Mucosa of rectum (tissue), 2 donors: ENCODE measurements at regions not wholly inside any gene's neighbourhood (a gene's known extent, or its start where the extent isn't known, plus 50 kb on each side); places are given as distances from the start of the nearest gene placed in this dataset.

Source experiments
- H3K27ac ChIP-seq, 2 donors: one replicate each; pipeline ENCODE4 v1.7.0; 2013; ENCODE audit warnings: inconsistent platforms in 2 of 2, low read depth in 2 of 2, low read length in 2 of 2
- H3K27me3 ChIP-seq, 2 donors: one replicate each; pipeline ENCODE4 v1.7.0; 2013; ENCODE audit warnings: low read length in 2 of 2; ENCODE audit not compliant: control insufficient read depth in 2 of 2, insufficient read depth in 2 of 2
- H3K36me3 ChIP-seq, 2 donors: one replicate each; pipeline ENCODE4 v1.7.0; 2013; ENCODE audit warnings: low read length in 2 of 2; ENCODE audit not compliant: control insufficient read depth in 2 of 2, insufficient read depth in 2 of 2
- H3K4me1 ChIP-seq, 2 donors: one replicate each; pipeline ENCODE4 v1.7.0; 2013; ENCODE audit warnings: low read length in 2 of 2, mild to moderate bottlenecking in 1 of 2; ENCODE audit not compliant: control insufficient read depth in 2 of 2, insufficient read depth in 2 of 2
- H3K4me3 ChIP-seq, 2 donors: one replicate each; pipeline ENCODE4 v1.7.0; 2013; ENCODE audit warnings: low read length in 2 of 2
- H3K9ac ChIP-seq, 2 donors: one replicate each; pipeline ENCODE4 v1.7.0; 2013; ENCODE audit warnings: low read length in 2 of 2, low read depth in 1 of 2, mild to moderate bottlenecking in 1 of 2
- H3K9me3 ChIP-seq, 2 donors: one replicate each; pipeline ENCODE4 v1.7.0; 2013; ENCODE audit warnings: low read length in 2 of 2; ENCODE audit not compliant: control insufficient read depth in 2 of 2
- donor health status: healthy.
- donor health status: Normal muscosa, but diverticular disease.

GRCh38 chr15:23912191-23912590 lies 225.1 kb upstream of the NDN start:
- H3K4me3 ChIP-seq = no peak overlapping the region

GRCh38 chr15:23913081-23913480 lies 226.0 kb upstream of the NDN start:
- H3K36me3 ChIP-seq = no peaks in the 10 kb centered on the region
- no peaks in the 10 kb centered on the region for H3K4me1 ChIP-seq
- H3K27ac ChIP-seq = no peak overlapping the region
- H3K4me3 ChIP-seq = no peak overlapping the region
- no peaks in the 10 kb centered on the region for H3K9me3 ChIP-seq
- no peak overlapping the region for H3K9ac ChIP-seq
- no peaks in the 10 kb centered on the region for H3K27me3 ChIP-seq

More at GRCh38 chr15:23912191-23912590, 225.1 kb upstream of the NDN start:
- no peaks in the 10 kb centered on the region for H3K4me1 ChIP-seq
- no peaks in the 10 kb centered on the region for H3K36me3 ChIP-seq
- H3K9me3 ChIP-seq = no peaks in the 10 kb centered on the region
- H3K9ac ChIP-seq = no peak overlapping the region
- H3K27me3 ChIP-seq = no peaks in the 10 kb centered on the region
- no peak overlapping the region for H3K27ac ChIP-seq

- Histone ChIP-seq H3K27me3 (no peaks in the 10 kb centered on the region), H3K27ac (no peak overlapping the region), H3K36me3 (no peaks in the 10 kb centered on the region), H3K4me3 (no peak overlapping the region), H3K4me1 (no peaks in the 10 kb centered on the region), H3K9ac (no peak overlapping the region), H3K9me3 (no peaks in the 10 kb centered on the region)
Measured at GRCh38 chr15:23913635-23914034, 226.5 kb upstream of the NDN start.

DNA sequence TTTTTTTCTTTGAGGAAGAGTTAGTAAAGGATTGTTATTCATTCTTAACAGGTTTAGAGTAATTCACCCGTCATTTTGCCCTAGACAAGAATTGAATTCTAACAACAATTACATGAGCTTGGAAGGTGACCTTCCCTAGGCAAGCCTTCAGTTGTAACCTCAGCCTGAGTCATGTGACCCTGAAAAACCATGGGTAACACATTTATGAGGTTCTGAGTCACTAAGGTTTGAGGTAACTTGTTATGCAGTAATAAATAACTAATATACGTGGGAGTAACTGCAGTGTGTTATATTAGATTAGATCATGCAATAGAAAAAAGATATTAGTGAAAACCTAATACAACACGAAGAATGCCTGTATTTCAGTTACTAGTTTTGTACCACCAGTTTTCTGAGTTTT lies 237.6 kb upstream of the NDN start:
- Histone ChIP-seq H3K9me3 (no peaks in the 10 kb centered on the region), H3K27ac (no peak overlapping the region), H3K36me3 (no peaks in the 10 kb centered on the region), H3K9ac (no peak overlapping the region), H3K27me3 (no peaks in the 10 kb centered on the region), H3K4me1 (no peaks in the 10 kb centered on the region), H3K4me3 (no peak overlapping the region)

- Histone ChIP-seq H3K4me3 (no peak overlapping the region), H3K9me3 (no peaks in the 10 kb centered on the region), H3K4me1 (no peaks in the 10 kb centered on the region), H3K9ac (no peak overlapping the region), H3K36me3 (no peaks in the 10 kb centered on the region), H3K27me3 (no peaks in the 10 kb centered on the region), H3K27ac (no peak overlapping the region)
Measured at GRCh38 chr15:23954931-23955330, 267.8 kb upstream of the NDN start.

DNA sequence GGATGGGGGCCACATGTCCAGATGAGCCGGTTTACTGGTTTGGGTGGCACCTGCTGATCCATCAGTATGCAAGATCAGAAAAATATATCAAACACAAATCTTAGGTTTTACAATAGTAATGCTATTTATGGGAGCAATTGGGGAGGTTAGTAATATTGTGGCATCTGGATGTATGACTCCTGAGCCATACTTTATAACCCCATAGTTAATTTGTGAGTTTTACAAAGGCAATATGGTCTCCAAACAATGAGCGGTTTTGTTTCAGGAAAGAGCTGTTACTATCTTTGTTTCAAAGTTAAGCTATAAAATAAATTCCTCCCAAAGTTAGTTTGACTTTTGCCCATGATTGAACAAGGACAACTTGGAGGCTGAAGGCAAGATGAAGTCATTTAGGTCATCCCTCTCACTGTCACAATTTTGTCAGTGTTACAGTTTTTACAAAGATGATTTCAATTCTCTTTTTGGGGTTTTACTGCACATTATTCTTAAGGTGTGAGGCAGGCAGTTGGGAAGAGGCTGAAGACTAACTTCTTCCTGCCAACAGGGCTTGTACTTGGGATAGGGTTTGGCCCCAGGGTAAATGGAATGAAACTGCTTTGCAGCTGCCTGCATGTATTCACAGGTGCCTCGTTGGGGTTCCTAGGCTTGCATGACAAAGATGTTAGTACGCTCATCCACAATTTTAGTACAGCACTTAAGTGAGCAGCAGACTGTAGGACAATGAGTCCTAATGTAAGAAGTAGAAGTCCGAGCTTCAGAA lies 296.6 kb upstream of the NDN start:
- no peak overlapping the region for H3K9ac ChIP-seq
- no peaks in the 10 kb centered on the region for H3K4me1 ChIP-seq
- no peaks in the 10 kb centered on the region for H3K27me3 ChIP-seq
- no peaks in the 10 kb centered on the region for H3K36me3 ChIP-seq
- H3K9me3 ChIP-seq = no peaks in the 10 kb centered on the region
- no peak overlapping the region for H3K4me3 ChIP-seq
- H3K27ac ChIP-seq = no peak overlapping the region

DNA sequence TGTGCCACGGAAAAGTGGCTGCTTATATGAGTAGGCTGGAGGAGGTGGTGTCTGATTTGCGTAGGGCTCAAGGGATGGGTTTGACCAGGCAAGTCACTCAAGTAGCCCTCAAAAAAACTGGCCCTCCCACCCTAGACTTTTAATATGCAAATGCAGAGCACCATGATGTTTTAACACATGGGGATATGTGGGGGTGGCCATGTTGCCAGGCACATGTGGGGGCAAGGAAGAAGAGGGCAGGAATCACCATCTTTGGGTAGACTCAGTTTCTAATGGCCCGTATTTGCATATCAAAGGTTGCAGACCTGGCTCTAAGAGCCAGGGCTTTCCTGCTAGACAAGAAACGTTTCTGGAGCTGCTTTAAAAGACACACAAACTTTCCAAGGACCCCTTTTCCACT lies 307.2 kb upstream of the NDN start:
- Histone ChIP-seq H3K4me1 (no peaks in the 10 kb centered on the region), H3K36me3 (no peaks in the 10 kb centered on the region), H3K27ac (no peak overlapping the region), H3K9me3 (peaks cover 6 to 9% of the 10 kb centered on the region in 2 donors), H3K9ac (no peak overlapping the region), H3K4me3 (no peak overlapping the region), H3K27me3 (no peaks in the 10 kb centered on the region)

GRCh38 chr15:23998056-23998455 lies 311.0 kb upstream of the NDN start:
- no peak overlapping the region for H3K27ac ChIP-seq
- no peak overlapping the region for H3K4me3 ChIP-seq
- no peaks in the 10 kb centered on the region for H3K4me1 ChIP-seq
- no peaks in the 10 kb centered on the region for H3K27me3 ChIP-seq
- H3K9ac ChIP-seq = no peak overlapping the region
- no peaks in the 10 kb centered on the region for H3K36me3 ChIP-seq
- H3K9me3 ChIP-seq = peaks cover 6 to 9% of the 10 kb centered on the region in 2 donors

- Histone ChIP-seq H3K4me3 (no peak overlapping the region), H3K9ac (no peak overlapping the region), H3K27me3 (no peaks in the 10 kb centered on the region), H3K36me3 (no peaks in the 10 kb centered on the region), H3K27ac (no peak overlapping the region), H3K9me3 (no peaks in the 10 kb centered on the region), H3K4me1 (no peaks in the 10 kb centered on the region)
Measured at GRCh38 chr15:24008476-24008875, 321.4 kb upstream of the NDN start.

GRCh38 chr15:24017470-24017869 lies 330.4 kb upstream of the NDN start:
- Histone ChIP-seq H3K36me3 (no peaks in the 10 kb centered on the region), H3K9ac (no peak overlapping the region), H3K9me3 (no peaks in the 10 kb centered on the region), H3K27ac (no peak overlapping the region), H3K4me3 (no peak overlapping the region), H3K4me1 (no peaks in the 10 kb centered on the region), H3K27me3 (no peaks in the 10 kb centered on the region)
